ENCODE measurements at regions not wholly inside any gene's neighbourhood (a gene's known extent, or its start where the extent isn't known, plus 50 kb on each side); places are given as distances from the start of the nearest gene placed in this dataset.

DNA sequence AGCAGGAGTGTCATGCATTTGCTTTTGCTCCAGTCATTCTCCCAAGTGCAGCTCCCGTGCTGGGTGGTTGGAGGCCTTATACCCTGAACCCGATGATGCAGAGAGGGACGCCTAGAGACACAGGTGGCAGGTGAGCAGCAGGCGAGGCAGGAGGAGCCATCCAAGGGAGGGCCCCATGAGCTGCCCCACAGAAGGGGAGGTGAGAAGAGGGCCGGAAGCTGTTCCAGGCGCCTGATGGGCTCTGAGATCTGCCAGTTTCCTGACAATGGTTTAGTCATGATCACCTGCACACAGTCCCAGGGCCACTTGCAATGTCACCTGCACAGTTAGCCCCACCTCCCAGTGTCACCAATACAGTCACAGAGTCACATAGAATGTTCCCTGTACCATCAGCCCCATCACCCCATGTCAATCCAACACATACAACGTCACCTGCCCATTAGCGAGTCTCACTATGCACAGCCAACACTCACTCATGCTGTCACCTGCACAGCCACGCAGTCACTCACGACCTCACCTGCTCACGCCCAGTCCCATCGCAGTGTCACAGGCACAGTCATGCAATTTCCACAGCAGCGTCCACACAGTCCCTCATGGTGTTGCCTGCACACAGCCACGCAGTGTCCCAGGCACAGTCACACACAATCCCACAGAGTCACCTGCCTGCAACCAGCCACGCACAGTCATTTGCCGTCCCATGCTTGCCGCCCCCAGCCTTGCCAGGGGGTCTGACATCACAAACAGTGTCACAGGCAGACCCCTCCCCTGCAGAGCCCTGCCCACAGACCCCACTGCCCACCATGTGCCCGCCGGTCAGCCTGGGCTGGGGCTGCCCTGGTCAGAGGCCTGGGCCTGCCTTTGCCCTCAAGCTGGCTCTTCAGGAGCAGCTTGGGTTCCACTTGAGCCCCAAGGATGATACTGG lies 113.4 kb downstream of the LHX2 start:
- TF ChIP-seq, protein P1, sequence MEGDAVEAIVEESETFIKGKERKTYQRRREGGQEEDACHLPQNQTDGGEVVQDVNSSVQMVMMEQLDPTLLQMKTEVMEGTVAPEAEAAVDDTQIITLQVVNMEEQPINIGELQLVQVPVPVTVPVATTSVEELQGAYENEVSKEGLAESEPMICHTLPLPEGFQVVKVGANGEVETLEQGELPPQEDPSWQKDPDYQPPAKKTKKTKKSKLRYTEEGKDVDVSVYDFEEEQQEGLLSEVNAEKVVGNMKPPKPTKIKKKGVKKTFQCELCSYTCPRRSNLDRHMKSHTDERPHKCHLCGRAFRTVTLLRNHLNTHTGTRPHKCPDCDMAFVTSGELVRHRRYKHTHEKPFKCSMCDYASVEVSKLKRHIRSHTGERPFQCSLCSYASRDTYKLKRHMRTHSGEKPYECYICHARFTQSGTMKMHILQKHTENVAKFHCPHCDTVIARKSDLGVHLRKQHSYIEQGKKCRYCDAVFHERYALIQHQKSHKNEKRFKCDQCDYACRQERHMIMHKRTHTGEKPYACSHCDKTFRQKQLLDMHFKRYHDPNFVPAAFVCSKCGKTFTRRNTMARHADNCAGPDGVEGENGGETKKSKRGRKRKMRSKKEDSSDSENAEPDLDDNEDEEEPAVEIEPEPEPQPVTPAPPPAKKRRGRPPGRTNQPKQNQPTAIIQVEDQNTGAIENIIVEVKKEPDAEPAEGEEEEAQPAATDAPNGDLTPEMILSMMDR (IDR thresholded peaks at IDR 0.05): no peak
- TF ChIP-seq POLR2A (IDR thresholded peaks at IDR 0.05) (no peak), EP300 (IDR thresholded peaks at IDR 0.05; ENCODE audit: low read depth) (no peak)
